GM21528 (cell line): ENCODE measurements at regions not wholly inside any gene's neighbourhood (a gene's known extent, or its start where the extent isn't known, plus 50 kb on each side); places are given as distances from the start of the nearest gene placed in this dataset.
"Not testable (repeated sequence)": the region's sequence is repeated elsewhere in the genome, so short reads cannot be mapped to it uniquely, and the experiment has no call there.

Experiments used
- ATAC-seq: cut with Tn5 transposase; IDR thresholded peaks from one replicate; pipeline ENCODE4 v1.9.1; 2021; ENCODE audit warnings: mild to moderate bottlenecking, moderate library complexity; ENCODE audit not compliant: unreplicated experiment, low FRiP score

GRCh38 chr4:60663769-60664168, 536.4 kb upstream of the ADGRL3 start:
- ATAC-seq: no peak

DNA sequence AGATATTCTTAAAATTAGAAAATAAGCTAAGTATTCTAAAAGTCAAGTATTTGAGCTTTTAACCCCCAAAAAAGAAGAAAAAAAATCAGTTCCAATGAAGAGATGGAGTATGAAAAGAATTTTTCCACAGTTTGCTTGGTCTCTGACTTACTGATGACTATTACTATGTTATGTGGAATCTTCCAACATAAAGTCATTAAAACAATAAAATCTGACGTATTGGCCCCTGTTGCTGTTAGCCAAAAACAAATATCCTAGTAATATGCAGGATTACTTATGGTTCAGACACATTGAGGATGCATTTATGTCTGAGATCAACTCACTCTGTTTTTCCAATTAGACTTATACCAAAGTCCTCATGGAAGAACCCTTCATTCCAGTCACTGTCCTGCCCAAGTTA, 517.2 kb upstream of the ADGRL3 start:
- no peak for ATAC-seq

- ATAC-seq: no peak
Measured at GRCh38 chr4:60683357-60683756, 516.8 kb upstream of the ADGRL3 start.

DNA sequence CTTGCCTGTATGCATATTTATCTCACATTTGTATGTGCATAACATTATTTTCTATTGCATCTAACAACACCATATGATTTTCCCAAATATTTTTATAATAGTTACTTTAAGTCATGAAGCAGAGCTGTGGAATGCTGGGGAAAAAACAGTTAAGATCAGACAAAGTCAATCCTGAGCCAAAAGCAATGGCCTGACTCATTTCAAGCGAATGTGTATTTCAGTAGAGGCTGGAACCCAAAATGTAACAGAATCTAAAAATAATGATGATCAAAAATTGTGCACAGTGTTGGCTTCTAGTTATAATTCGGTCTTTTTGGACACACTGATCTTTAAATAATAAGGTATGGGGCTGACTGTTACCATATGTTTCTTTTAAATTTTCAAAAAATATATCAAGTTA, 516.2 kb upstream of the ADGRL3 start:
- no peak for ATAC-seq

DNA sequence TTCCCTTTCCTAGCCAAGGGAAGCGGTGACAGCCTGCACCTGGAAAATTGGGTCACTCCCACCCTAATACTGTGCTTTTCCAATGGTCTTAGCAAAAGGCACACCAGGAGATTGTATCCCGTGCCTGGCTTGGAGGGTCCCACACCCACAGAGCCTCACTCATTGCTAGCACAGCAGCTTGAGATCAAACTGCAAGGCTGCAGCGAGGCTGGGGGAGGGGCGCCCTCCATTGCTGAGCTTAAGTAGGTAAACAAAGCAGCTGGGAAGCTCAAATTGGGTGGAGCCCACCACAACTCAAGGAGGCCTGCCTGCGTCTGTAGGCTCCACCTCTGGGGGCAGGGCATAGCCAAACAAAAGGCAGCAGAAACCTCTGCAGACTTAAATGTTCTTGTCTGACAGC, 504.1 kb upstream of the ADGRL3 start:
- not testable (repeated sequence) for ATAC-seq

DNA sequence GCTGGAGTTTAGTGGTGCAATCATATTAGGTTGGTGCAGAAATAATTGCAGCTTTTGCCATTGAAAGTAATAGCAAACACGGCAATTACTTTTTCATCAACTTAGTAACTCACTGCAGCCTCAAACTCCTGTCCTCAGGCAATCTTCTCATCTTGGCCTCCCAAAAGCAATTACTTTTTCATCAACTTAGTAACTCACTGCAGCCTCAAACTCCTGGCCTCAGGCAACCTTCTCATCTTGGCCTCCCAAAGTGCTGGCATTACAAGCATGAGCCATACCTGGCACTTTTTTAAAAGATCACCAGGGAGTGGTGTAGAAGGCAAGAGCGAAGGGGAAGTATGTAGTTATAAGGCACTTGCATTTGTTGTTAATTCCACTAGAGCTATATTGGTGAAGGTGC, 491.1 kb upstream of the ADGRL3 start:
- no peak for ATAC-seq

GRCh38 chr4:60718874-60719273, 481.3 kb upstream of the ADGRL3 start:
- no peak for ATAC-seq

DNA sequence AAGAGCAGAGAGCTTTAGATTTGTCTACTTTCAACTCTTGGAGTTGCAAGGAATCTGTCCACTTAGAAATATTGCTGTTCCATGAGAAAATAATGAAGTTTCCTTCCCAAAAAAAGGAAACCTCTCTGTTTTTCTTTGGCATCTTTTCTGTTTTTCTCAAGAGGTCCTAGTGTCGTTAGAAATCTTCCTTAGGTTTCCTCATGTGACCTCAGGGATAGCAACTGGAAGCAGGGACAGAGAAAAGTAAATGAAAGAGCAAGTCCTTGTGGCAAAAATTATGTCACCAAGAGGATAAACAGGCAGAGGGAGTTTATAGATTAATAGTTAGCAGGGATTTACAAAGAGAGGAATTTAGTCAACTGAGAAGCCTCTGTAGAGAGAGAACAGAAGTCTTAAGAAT, 478.4 kb upstream of the ADGRL3 start:
- no peak for ATAC-seq

GRCh38 chr4:60723796-60724195, 476.3 kb upstream of the ADGRL3 start:
- ATAC-seq: no peak

DNA sequence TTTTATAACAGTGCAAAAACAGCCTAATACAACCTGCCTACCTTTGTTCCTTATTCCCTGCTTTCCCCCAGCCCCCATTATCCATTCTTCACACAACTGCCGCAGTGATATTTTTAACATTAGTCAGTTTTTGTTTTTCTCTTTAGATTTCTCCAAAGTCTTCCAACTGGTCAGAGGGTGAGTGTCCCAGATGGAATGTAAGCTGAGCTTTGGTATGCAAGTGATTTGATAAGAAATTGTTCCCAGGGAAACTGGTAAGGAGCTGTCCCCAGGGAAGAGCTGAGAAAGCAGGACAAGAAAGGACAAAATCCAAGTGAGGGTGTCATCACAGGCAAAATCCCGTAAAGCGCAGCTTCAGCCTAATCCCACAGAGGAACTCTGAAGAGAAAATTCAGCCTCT, 475.5 kb upstream of the ADGRL3 start:
- no peak for ATAC-seq

DNA sequence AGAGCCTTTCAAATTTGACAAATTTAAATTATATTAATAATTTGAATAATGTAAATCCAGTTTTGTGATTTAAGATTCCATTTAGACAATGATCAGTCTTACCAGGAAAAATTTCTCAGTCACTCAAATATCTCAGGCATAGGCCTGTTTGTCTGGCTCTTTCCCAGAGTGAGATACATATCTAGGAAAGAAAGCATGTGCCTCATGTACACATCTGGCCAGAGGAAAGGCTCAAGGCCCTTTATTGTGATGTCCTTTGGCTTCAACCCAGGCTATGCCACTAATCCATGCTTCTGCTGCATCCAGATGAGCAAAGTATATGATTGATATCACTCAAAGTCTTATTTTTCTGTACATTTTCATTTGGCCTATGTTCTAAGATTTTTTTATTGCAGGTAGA, 473.3 kb upstream of the ADGRL3 start:
- ATAC-seq: no peak

DNA sequence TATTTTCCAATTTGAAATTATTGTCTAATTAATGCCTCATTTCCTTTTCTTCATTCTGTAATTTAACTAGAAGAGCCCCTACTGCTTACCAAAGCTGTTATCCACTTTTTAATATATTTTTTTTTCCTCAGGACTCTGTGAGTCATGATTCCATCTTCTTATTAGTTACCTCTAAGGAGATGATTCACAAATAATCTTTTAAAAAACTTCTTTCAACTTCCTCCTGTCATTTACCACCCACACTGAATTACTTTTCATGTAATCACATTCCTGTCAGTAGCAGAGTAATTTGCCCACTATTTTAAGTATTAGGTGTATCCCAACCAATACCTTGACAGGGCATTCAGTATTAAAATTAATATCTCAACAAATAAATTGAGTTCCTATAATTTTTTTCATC, 470.9 kb upstream of the ADGRL3 start:
- ATAC-seq: no peak

- not testable (repeated sequence) for ATAC-seq
Measured at GRCh38 chr4:60729764-60730163, 470.4 kb upstream of the ADGRL3 start.

GRCh38 chr4:60737858-60738257, 462.3 kb upstream of the ADGRL3 start:
- ATAC-seq: no peak

- ATAC-seq: no peak
Measured at GRCh38 chr4:60743654-60744053, 456.5 kb upstream of the ADGRL3 start.

DNA sequence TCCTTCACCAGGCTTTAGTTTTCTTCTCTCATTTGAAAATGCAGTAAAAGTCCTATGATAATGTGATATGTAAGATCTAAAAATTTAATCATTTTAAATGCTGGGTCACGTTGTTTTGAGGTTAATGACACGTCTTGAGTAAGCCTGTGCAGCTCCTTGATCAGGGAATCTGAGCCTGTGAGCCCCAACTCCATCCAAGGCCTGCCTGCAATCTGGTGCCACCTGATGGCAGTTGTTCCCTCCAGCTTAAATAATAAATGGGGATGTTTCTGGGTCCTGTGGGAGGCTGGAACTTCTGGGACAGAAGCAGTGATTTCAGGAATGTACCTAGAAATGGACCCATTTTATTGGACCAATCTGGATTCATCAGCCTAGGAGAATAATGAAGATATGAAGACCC, 455.4 kb upstream of the ADGRL3 start:
- no peak for ATAC-seq

DNA sequence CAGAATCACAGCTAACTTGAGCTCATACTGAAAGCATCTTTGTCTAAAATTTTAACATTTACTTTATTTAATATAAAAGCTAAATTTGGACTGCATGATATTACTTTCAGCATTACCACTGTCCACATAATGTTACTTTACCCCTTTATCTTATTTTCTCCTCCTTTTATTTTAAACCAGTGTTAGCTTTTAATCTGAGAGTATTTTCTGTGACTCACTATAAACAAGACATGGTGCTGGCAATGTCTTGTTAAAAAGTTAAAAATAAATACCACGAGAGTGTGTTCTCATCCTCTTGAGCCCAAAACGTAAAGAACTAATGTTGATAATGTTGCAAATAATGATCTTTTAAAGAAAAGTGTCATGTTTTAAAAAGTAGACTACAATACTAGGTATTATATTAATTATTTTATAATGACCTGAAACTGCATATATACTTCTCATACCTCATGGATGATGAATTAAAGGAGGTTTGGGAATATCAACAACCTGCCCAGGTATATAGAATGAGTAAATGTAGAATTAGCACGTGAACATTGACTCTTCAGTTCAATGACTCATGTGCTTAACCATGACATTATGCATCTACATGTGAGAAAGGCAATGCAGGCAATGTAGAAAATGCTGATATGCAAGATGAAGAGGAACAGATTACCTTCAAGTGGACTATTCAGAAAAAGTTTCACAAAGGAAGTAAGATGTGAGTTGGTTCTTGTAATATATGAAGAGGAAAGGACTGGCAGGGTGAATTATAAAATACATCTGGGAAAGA, 454.1 kb upstream of the ADGRL3 start:
- ATAC-seq: no peak

DNA sequence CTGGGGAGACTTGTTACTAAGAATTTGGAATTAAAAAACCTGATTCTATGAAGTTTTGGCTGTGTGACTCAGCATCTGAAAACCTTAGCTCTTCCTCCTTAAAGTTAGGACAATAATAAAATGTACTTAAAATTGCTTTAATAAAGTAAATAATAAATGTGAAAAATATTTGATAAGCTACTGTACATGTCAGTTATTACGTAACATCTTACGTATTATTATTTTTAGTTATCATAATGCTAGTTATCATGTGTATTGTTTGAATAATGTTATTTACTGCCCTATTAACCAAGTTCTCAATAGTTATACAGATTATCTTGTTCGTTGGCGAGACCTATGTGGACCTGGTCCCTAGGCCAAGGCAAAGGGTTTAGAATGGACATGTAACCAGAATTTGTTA, 449.2 kb upstream of the ADGRL3 start:
- no peak for ATAC-seq

- no peak for ATAC-seq
Measured at GRCh38 chr4:60757986-60758680, 442.0 kb upstream of the ADGRL3 start.

- no peak for ATAC-seq
Measured at GRCh38 chr4:60759518-60760245, 440.4 kb upstream of the ADGRL3 start.

- ATAC-seq: no peak
Measured at GRCh38 chr4:60780874-60781273, 419.3 kb upstream of the ADGRL3 start.

DNA sequence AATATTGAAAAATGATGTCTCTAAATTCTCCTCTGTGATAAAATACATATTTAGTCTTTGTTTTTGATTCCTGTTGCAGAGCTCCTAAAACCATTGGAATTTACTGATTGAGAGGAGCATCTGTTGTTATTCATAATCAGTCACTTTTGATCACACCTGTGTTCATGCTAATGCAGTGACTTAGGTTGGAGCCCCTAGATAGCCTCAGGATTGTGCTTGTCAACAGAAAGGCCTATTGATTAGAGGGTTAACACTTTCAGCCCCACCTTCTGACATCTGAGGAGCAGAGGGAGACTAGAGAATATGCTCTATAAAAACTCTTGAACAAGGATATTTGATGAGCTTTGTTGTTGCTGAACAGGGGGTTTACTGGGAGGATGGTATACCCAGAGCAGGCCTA, 409.5 kb upstream of the ADGRL3 start:
- ATAC-seq: no peak
